ENCODE measurements at regions not wholly inside any gene's neighbourhood (a gene's known extent, or its start where the extent isn't known, plus 50 kb on each side); places are given as distances from the start of the nearest gene placed in this dataset.

DNA sequence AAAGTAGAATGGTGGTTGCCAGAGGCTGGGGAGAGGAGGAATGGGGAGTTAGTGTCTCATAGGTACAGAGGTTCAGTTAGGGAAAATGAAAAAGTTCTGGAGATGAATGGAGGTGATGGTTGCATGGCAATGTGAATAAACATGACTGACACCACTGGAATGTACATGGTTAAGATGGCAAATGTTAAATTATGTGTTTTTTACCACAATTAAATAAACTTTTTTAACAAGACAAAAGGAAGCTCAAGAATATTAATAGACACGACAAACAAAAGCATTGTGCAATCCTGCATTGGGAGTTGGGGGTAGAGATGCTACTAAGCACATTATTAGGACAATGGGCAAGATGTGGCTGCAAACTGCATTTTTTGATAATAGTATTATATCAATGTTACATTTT lies 147.7 kb downstream of the TWIST2 start:
- TF ChIP-seq, protein P1, sequence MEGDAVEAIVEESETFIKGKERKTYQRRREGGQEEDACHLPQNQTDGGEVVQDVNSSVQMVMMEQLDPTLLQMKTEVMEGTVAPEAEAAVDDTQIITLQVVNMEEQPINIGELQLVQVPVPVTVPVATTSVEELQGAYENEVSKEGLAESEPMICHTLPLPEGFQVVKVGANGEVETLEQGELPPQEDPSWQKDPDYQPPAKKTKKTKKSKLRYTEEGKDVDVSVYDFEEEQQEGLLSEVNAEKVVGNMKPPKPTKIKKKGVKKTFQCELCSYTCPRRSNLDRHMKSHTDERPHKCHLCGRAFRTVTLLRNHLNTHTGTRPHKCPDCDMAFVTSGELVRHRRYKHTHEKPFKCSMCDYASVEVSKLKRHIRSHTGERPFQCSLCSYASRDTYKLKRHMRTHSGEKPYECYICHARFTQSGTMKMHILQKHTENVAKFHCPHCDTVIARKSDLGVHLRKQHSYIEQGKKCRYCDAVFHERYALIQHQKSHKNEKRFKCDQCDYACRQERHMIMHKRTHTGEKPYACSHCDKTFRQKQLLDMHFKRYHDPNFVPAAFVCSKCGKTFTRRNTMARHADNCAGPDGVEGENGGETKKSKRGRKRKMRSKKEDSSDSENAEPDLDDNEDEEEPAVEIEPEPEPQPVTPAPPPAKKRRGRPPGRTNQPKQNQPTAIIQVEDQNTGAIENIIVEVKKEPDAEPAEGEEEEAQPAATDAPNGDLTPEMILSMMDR (IDR thresholded peaks at IDR 0.05), result no peak

DNA sequence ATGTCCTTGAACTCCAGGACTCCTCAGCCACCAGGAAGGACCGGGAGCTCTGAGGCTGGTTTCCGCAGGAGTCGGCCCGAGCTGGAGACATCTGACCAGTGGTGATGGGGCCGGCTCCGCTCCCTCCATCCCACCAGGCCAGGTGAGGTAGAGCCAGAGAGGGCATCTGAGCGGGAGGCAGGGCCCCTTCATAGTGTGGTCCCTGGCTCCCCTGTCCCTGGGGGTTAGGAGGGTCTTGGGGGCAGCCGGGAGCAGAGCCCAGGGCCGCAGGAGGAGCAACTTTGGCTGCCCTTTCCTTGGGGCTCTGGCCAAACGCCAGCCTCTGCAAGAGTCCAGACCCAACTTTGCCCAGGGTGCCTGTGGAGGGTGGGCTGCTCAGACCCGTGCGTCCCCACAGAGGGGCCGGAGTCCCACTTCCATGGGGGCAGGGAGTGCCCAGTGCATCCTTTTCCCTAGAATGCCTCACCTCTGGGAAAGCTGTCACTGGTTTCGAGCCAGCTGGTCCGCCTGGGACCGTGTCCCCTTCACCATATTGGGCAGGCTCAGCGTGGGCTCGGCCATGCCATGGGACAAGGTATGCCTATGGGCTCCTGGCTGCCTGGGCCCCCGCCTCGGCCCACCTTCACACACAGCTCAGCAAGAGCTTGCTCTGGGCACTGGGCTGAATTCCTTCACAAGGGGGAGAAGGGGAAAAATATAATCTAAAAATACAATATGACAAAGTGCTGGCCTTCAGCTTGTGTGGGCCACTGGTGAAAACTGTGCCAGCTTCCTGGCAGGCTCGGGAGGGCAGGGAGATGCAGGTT lies 148.6 kb downstream of the TWIST2 start:
- TF ChIP-seq, protein P1 (IDR thresholded peaks at IDR 0.05), result no peak

DNA sequence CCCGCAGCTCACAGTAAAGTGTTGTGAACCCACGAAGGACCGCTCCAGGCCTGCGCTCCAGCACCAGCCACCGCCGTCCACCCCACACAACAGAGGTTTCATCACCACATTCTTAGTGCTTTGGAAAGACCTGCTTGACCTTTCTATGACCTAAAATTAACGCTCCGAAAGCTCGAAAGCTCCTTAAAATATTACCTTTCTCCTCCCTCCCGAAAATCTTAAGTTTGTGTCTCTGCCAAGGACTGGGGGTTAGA lies 149.2 kb downstream of the TWIST2 start:
- TF ChIP-seq, protein P1 (IDR thresholded peaks at IDR 0.05), result no peak

DNA sequence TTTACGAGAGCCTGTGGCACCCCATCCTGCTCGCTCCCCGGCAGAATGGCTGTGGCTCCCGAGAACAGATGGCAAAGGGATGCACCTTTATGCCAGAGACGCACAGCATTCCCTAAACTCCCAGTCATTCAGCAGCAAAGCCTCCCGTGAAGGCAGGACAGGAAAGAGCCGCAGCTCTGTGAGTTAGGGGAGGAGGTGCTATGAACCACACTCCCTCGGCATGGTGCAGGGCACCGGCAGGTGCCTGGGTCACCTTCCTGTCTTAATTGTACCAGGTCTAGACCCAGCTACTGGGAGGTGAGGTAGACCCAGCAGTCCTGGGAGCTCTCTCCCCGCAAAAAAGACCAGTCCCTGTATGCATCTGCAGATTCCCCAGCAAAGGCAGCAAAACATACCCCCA lies 149.8 kb downstream of the TWIST2 start:
- TF ChIP-seq, protein P1 (IDR thresholded peaks at IDR 0.05), result no peak
